HL-60 (cell line): ENCODE measurements at regions not wholly inside any gene's neighbourhood (a gene's known extent, or its start where the extent isn't known, plus 50 kb on each side); places are given as distances from the start of the nearest gene placed in this dataset.
"Not testable (repeated sequence)": the region's sequence is repeated elsewhere in the genome, so short reads cannot be mapped to it uniquely, and the experiment has no call there.

Experiments
- DNase-seq, 2 experiments: peaks; one replicate each; pipeline ENCODE4 v3.0.0-alpha.2; 2010 to 2020; ENCODE audit warnings: low read depth in 1 of 2, low spot score in 1 of 2
- H3K27ac ChIP-seq: fragments of 250-450 bp; sonication (Bioruptor Pico); replicated peaks from 2 replicates; pipeline ENCODE4 v1.5.1; 2020; ENCODE audit warnings: mild to moderate bottlenecking, moderate library complexity
- H3K27me3 ChIP-seq: fragments of 250-450 bp; sonication (Bioruptor Pico); 2 replicates; pipeline ENCODE4 v1.5.1; 2021; ENCODE audit warnings: mild to moderate bottlenecking, moderate library complexity; ENCODE audit not compliant: insufficient read depth, poor library complexity, severe bottlenecking
- H3K4me3 ChIP-seq: replicated peaks from 2 replicates; pipeline ENCODE4 v1.5.1; 2011; ENCODE audit warnings: mild to moderate bottlenecking, control low read depth, low read length; ENCODE audit not compliant: insufficient read depth
- GABPA ChIP-seq: IDR thresholded peaks from 2 replicates; pipeline ENCODE4 v1.6.1; 2012; ENCODE audit warnings: low read depth
- POLR2AphosphoS5 ChIP-seq: IDR thresholded peaks from 2 replicates; pipeline ENCODE4 v1.6.1; 2012; ENCODE audit warnings: low read depth
- SPI1 ChIP-seq: IDR thresholded peaks from 2 replicates; pipeline ENCODE4 v1.6.1; 2012; ENCODE audit warnings: low read depth, mild to moderate bottlenecking, borderline replicate concordance
- TF ChIP-seq, protein P1 (sequence below): IDR thresholded peaks from one replicate; pipeline ENCODE4 v1.5.1; 2011; ENCODE audit warnings: low read length, control low read depth, inconsistent platforms; ENCODE audit not compliant: insufficient read depth
- TF ChIP-seq, protein P2 (sequence below): IDR thresholded peaks from 2 replicates; pipeline ENCODE4 v1.6.1; 2012; ENCODE audit warnings: low read depth; ENCODE audit not compliant: insufficient replicate concordance

GRCh38 chrX:121666171-121666570 is 618.8 kb downstream of the GLUD2 start:
- Histone ChIP-seq H3K4me3 (no peak overlapping the region), H3K27me3 (no peaks in the 10 kb centered on the region), H3K27ac (no peak overlapping the region; the same call in 1 of the 2 replicates)
- peak in 1 of 2 experiments; percentile 6 for DNase-seq
- TF ChIP-seq, protein P1, sequence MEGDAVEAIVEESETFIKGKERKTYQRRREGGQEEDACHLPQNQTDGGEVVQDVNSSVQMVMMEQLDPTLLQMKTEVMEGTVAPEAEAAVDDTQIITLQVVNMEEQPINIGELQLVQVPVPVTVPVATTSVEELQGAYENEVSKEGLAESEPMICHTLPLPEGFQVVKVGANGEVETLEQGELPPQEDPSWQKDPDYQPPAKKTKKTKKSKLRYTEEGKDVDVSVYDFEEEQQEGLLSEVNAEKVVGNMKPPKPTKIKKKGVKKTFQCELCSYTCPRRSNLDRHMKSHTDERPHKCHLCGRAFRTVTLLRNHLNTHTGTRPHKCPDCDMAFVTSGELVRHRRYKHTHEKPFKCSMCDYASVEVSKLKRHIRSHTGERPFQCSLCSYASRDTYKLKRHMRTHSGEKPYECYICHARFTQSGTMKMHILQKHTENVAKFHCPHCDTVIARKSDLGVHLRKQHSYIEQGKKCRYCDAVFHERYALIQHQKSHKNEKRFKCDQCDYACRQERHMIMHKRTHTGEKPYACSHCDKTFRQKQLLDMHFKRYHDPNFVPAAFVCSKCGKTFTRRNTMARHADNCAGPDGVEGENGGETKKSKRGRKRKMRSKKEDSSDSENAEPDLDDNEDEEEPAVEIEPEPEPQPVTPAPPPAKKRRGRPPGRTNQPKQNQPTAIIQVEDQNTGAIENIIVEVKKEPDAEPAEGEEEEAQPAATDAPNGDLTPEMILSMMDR, result no peak
- peak; percentile 45; the same call in 1 of the 2 replicates for TF ChIP-seq SPI1

DNA sequence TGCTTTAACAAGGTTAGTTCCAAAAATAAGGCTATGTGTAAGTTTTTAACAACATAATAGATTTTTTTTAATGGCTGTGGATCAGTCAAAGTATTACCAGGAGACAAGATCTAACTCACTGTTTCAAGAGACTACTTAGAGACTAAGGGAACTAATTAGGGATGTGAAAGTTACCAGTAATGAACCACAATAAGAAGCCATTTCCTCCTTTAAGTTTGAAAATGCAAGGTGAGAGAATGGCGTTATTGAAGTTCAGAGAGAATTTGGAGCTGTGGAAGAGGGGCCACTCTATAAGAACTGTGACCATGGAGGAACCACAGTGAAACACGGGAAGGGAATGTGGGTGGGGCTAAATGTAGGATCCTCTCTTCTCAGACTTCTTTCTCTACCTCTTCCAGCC is 624.2 kb downstream of the GLUD2 start:
- H3K4me3 ChIP-seq, result no peak overlapping the region
- TF ChIP-seq, protein P2, sequence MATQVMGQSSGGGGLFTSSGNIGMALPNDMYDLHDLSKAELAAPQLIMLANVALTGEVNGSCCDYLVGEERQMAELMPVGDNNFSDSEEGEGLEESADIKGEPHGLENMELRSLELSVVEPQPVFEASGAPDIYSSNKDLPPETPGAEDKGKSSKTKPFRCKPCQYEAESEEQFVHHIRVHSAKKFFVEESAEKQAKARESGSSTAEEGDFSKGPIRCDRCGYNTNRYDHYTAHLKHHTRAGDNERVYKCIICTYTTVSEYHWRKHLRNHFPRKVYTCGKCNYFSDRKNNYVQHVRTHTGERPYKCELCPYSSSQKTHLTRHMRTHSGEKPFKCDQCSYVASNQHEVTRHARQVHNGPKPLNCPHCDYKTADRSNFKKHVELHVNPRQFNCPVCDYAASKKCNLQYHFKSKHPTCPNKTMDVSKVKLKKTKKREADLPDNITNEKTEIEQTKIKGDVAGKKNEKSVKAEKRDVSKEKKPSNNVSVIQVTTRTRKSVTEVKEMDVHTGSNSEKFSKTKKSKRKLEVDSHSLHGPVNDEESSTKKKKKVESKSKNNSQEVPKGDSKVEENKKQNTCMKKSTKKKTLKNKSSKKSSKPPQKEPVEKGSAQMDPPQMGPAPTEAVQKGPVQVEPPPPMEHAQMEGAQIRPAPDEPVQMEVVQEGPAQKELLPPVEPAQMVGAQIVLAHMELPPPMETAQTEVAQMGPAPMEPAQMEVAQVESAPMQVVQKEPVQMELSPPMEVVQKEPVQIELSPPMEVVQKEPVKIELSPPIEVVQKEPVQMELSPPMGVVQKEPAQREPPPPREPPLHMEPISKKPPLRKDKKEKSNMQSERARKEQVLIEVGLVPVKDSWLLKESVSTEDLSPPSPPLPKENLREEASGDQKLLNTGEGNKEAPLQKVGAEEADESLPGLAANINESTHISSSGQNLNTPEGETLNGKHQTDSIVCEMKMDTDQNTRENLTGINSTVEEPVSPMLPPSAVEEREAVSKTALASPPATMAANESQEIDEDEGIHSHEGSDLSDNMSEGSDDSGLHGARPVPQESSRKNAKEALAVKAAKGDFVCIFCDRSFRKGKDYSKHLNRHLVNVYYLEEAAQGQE, result no peak
- TF ChIP-seq SPI1, result no peak
- no peak overlapping the region for H3K27ac ChIP-seq
- DNase-seq, result no peak
- no peaks in the 10 kb centered on the region for H3K27me3 ChIP-seq

DNA sequence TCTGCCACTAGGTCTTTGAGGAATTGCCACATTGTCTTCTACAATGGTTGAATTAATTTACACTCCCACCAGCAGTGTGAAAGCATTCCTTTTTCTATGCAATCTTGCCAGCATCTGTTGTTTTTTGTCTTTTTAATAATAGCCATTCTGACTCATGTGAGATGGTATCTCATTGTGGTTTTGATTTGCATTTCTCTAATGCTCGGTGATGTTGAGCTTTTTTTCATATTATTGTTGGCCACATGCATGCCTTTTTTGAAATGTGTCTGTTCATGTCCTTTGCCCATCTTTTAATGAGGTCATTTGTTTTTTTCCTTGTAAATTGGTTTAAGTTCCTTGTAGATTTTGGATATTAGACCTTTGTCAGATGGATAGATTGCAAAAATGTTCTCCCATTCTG is 661.8 kb downstream of the GLUD2 start:
- not testable (repeated sequence) for H3K27ac ChIP-seq, DNase-seq, H3K4me3 ChIP-seq, H3K27me3 ChIP-seq

- no peak for DNase-seq
- Histone ChIP-seq H3K27me3 (no peaks in the 10 kb centered on the region), H3K27ac (no peak overlapping the region), H3K4me3 (no peak overlapping the region)
- TF ChIP-seq POLR2AphosphoS5 (no peak), GABPA (no peak), SPI1 (no peak)
- TF ChIP-seq, protein P2, result no peak
- TF ChIP-seq, protein P1, result no peak
Measured at GRCh38 chrX:121733514-121733913, 686.1 kb downstream of the GLUD2 start.

DNA sequence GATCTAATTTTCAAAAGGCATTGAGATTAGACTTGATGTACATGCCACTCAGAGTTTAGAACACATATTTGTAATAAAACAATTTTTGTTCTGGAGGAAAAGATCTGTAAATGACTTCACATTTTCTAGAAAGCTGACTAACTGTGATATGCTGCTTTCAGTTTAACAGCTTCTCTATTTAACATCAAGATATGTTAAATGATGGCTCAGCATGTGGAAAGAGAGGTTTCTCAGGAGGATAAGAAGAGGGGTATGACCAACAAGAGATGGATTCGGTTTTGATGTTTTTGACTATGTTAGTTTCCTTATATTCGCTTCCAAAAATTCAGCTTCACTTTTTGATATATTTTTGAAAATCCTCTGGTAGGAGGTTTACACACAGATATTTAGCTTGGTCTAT is 698.7 kb downstream of the GLUD2 start:
- no peak overlapping the region for H3K4me3 ChIP-seq
- DNase-seq, result no peak
- TF ChIP-seq GABPA (no peak), SPI1 (no peak), POLR2AphosphoS5 (no peak)
- TF ChIP-seq, protein P1, result no peak
- TF ChIP-seq, protein P2, result no peak
- H3K27ac ChIP-seq, result no peak overlapping the region
- no peaks in the 10 kb centered on the region for H3K27me3 ChIP-seq

GRCh38 chrX:121753602-121754001 is 706.2 kb downstream of the GLUD2 start:
- DNase-seq, H3K4me3 ChIP-seq, H3K27ac ChIP-seq, H3K27me3 ChIP-seq: not testable (repeated sequence)
